H54 (cell line): ENCODE measurements at regions not wholly inside any gene's neighbourhood (a gene's known extent, or its start where the extent isn't known, plus 50 kb on each side); places are given as distances from the start of the nearest gene placed in this dataset.

Source experiments
- DNase-seq: peaks from one replicate; pipeline ENCODE4 v3.0.0; 2011; ENCODE audit warnings: low spot score, mixed read lengths; ENCODE audit not compliant: insufficient read length
- FAIRE-seq: peaks from 3 replicates; lab custom pipeline; 2011; peaks lifted over from hg19 to GRCh38; lab: Jason Lieb, UNC
- POLR2A ChIP-seq: IDR thresholded peaks from 2 replicates; pipeline ENCODE4 v1.6.1; 2011; ENCODE audit warnings: low read depth, mild to moderate bottlenecking, low read length

- no peak for TF ChIP-seq POLR2A
- FAIRE-seq = no peak
- no peak for DNase-seq
Observed at GRCh38 chr4:12875640-12876243, 608.4 kb downstream of the RAB28 start.

DNA sequence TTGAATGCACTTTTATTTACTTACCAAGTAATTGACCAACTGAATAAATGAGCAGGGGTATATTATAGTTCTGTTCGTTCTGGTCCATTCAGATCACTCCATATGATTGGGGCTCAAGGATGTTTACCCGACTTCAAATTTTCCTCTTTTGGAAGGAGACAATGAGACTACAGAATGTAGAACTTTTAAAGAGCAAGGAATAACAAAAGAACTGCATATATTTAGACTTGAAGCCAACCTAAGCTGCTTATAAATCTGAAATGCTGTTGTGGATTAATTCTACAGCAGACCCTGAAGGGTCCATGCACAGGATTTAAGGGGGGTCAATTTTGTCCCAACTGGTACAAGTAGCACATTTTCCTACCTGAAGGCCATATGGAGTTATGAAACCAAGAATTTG lies 610.8 kb downstream of the RAB28 start:
- TF ChIP-seq POLR2A = no peak
- FAIRE-seq = no peak
- DNase-seq = no peak

DNA sequence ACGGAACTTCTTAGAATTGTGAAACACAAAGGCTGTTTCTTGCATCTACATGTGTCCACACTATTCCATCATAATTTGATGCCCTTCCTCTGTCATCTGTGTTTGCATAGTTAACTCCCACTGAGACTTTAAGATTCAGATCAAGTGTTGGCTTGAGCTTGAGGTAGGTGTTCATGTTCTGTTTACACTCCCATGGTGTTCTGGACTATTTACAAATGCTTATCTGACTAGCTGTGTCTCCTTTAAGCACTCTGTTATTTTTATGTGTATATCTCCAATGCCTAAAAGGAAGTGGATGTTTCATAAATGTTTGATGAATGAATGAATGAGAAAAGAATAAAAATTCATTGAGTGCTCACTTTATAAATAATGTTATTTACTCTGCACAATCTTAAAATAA lies 622.7 kb downstream of the RAB28 start:
- TF ChIP-seq POLR2A = no peak
- FAIRE-seq (no peak), DNase-seq (no peak)

GRCh38 chr4:12852338-12853307 lies 631.5 kb downstream of the RAB28 start:
- FAIRE-seq = peak; percentile 91
- TF ChIP-seq POLR2A = no peak
- no peak for DNase-seq

DNA sequence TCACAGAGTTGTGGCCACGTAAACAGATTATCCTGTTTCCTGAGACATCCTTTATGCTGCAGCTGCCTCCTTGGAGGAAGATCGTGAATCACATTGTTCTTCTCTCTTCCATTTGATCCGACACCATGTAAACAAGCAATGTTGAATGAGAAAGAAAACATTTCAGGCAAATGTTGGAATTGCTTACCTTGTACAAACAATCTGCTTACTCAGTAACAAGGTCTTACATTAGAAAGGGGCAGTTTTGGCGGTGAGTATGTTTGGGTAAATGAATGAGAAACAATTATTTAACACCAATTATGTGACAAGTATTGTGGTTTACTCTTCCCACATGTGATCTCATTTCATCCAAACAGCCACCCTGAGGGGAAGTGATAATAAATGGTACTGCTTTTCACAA lies 637.8 kb downstream of the RAB28 start:
- FAIRE-seq (no peak), DNase-seq (no peak)
- no peak for TF ChIP-seq POLR2A

- DNase-seq (no peak), FAIRE-seq (no peak)
- TF ChIP-seq POLR2A = no peak
Observed at GRCh38 chr4:12844141-12844540, 640.0 kb downstream of the RAB28 start.

DNA sequence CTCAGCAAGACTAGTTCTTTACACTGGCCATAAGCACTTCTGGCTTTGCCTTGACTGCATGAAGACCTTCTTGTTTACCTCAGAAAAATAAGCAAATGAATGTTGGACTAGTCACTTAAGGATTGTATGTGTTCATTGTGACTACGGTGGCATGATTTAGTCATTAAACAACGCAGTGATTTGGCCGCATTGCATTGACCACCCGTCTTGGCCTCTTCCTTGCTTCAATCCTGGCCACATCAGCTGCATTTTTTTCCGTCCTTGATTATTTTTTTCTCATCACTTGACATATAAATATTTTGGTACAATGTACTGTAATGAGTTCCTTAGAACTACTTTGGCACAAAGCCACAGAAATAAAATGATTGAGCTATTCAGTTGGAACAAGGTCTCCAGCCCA lies 656.2 kb downstream of the RAB28 start:
- no peak for FAIRE-seq
- no peak for TF ChIP-seq POLR2A
- DNase-seq = no peak

GRCh38 chr4:12791536-12791935 lies 692.6 kb downstream of the RAB28 start:
- DNase-seq (no peak), FAIRE-seq (no peak)
- no peak for TF ChIP-seq POLR2A

GRCh38 chr4:12787261-12787660 lies 696.9 kb downstream of the RAB28 start:
- FAIRE-seq = no peak
- DNase-seq = no peak
- no peak for TF ChIP-seq POLR2A

DNA sequence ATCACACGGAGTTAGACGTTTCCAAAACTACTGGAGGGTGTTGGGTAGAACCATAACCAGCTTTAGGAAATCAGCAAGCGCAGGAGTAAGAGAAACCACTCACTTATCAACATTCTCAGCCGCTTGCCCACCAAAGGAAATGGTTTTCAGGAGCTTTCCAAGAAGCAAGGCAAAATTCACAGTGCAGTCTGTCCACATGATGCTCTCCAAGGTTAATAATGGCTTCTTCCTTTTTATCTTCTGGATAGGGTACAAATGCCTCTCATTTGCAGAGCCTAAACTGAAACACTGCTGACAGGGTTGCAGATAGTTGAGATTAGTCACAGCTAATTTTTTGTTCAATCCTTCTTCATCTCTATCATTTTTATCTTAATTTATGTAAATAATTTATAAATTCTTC lies 705.4 kb downstream of the RAB28 start:
- no peak for DNase-seq
- no peak for FAIRE-seq

GRCh38 chr4:12778191-12778590 lies 705.9 kb downstream of the RAB28 start:
- no peak for DNase-seq
- no peak for FAIRE-seq
- no peak for TF ChIP-seq POLR2A

More for the DNA sequence above, 705.4 kb downstream of the RAB28 start:
- no peak for TF ChIP-seq POLR2A

DNA sequence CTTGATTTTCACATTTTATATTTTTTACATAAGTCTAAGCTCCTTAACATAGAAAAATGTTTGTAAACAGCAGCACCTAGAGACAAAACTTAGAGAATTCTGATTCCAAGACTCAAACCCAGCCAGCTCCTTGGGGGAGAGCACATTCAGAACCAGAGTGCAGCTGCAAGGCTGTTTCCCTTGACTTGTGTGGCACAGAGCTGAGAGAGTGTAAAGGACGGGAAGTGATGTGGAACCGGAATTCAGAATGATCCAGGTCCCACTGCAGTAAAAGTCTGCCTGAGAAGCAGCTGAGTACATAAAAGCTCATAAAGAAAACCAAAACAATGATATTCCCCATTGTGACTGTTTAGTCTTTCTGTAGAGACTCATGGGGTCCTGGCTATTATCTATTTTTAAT lies 713.8 kb downstream of the RAB28 start:
- TF ChIP-seq POLR2A = no peak
- DNase-seq (no peak), FAIRE-seq (no peak)

- FAIRE-seq (no peak), DNase-seq (no peak)
- TF ChIP-seq POLR2A = no peak
Observed at GRCh38 chr4:12761694-12762093, 722.4 kb downstream of the RAB28 start.

DNA sequence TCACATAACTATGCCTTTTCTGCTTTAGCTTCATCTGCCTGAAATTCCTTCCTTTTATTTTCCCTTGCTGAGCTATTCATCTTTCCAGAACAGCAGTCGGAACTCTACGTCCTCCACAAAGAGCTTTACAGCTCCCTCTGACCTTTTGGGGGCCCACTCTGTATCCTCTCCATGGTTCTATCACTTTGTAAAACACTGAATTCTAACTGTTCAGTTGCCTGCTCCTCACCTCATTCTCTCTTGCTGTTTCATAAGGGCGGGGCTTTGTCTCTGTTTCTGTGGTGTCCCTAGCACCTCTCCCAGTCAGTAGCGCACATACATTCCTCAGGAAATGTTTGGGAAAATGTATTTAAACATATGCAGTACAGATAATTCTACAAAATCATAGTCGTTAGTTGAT lies 737.0 kb downstream of the RAB28 start:
- FAIRE-seq (no peak), DNase-seq (no peak)
- TF ChIP-seq POLR2A = no peak

- TF ChIP-seq POLR2A = no peak
- DNase-seq = no peak
- no peak for FAIRE-seq
Observed at GRCh38 chr4:12746221-12746620, 737.9 kb downstream of the RAB28 start.

GRCh38 chr4:12734586-12734985 lies 749.6 kb downstream of the RAB28 start:
- FAIRE-seq (no peak), DNase-seq (no peak)
- TF ChIP-seq POLR2A = no peak
